ENCODE measurements at regions not wholly inside any gene's neighbourhood (a gene's known extent, or its start where the extent isn't known, plus 50 kb on each side); places are given as distances from the start of the nearest gene placed in this dataset.

DNA sequence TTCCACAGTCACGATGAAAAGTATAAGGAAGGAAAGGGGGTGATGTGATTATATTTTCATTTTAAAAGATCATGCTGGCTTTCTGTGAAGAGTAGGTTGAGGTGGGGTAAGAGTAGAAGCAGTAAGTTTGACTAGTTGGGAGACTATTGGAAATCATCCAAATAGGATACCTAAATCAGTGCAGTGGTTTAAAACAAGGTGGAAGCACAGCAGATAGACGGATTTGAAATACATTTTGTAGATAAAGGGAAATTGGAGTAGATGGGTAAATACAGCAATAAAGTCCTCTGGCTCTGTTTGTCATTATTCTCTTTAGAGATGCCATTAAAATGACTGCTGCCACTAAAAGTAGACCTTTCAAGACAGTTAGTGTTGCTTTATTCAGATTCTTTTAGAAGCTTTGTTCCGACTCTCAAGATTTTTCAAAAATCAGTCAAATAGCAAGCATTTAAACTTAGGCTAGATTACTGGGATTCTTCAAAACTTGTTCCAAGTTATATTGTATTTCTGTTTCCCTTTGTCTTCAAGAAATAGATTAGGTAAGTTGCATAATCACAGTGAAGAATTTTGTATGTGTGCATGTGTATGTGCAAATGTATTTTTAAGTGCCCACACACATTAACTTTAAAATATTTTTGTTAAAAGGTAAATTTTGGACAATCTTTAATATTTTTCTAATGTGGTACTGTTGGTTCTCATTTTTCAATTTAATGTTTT lies 61.7 kb upstream of the DTNA start:
- CTCF ChIA-PET = no interaction called here

DNA sequence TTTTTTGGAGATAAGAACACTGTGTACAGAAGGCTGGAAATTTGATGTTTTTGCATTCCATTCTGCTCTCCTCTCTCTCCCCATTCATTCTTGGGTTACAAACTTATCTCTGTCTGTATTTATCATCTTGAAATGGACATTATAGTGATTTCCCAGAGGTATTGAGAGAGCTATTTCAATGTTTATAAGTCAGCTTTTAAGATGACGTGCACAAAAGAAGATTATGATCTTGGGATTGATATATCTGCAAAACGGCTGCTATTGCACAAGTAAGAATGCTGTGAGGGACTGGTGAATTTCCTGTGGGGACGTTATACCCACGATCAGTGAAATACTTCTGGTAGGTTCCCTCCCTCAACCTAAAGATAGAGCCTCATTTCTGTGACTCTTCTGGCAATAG lies 61.0 kb upstream of the DTNA start:
- Mint-ChIP-seq H3K27me3 (peaks cover 2 to 21% of the 10 kb centered on the region in 2 donors), H3K36me3 (no peaks in the 10 kb centered on the region), H3K4me3 (no peak overlapping the region), H3K9me3 (no peaks in the 10 kb centered on the region), H3K4me1 (no peaks in the 10 kb centered on the region), H3K27ac (no peak overlapping the region)
- no peak for DNase-seq
- Histone ChIP-seq H3K36me3 (ENCODE audit: control insufficient read depth in 2 of 2, extremely low read depth in 1 of 2, insufficient read depth in 1 of 2, low read length in 1 of 2) (no peaks in the 10 kb centered on the region), H3K4me1 (ENCODE audit: control insufficient read depth in 1 of 2, extremely low read depth in 1 of 2, insufficient read depth in 2 of 2, low read length in 2 of 2) (peaks cover 0 to 2% of the 10 kb centered on the region in 2 experiments), H3K27me3 (replicated peaks in 1 of 2; ENCODE audit: control insufficient read depth in 2 of 2, extremely low read depth in 1 of 2, insufficient read depth in 2 of 2, low read length in 1 of 2) (no peaks in the 10 kb centered on the region), H3K9me3 (no peaks in the 10 kb centered on the region), H3K27ac (ENCODE audit: low read length) (no peak overlapping the region), H3K4me3 (ENCODE audit: control insufficient read depth in 1 of 2, extremely low read depth in 1 of 2, low read length in 1 of 2) (no peak overlapping the region)
- CTCF ChIA-PET = no interaction called here
- ATAC-seq (replicated peaks in 1 of 4) = no peak
- POLR2A ChIA-PET = no interaction called here
- WGBS (ENCODE audit: insufficient coverage) = 20% methylated on average over 1 of the region's 4 CpGs

More for the DNA sequence above, 61.7 kb upstream of the DTNA start:
- Histone ChIP-seq H3K4me3 (ENCODE audit: control insufficient read depth in 1 of 2, extremely low read depth in 1 of 2, low read length in 1 of 2) (no peak overlapping the region), H3K9me3 (no peaks in the 10 kb centered on the region), H3K36me3 (ENCODE audit: control insufficient read depth in 2 of 2, extremely low read depth in 1 of 2, insufficient read depth in 1 of 2, low read length in 1 of 2) (no peaks in the 10 kb centered on the region), H3K27me3 (replicated peaks in 1 of 2; ENCODE audit: control insufficient read depth in 2 of 2, extremely low read depth in 1 of 2, insufficient read depth in 2 of 2, low read length in 1 of 2) (no peaks in the 10 kb centered on the region), H3K4me1 (ENCODE audit: control insufficient read depth in 1 of 2, extremely low read depth in 1 of 2, insufficient read depth in 2 of 2, low read length in 2 of 2) (peaks cover 0 to 2% of the 10 kb centered on the region in 2 experiments), H3K27ac (ENCODE audit: low read length) (no peak overlapping the region)
- DNase-seq (no peak), ATAC-seq (replicated peaks in 1 of 4) (no peak)
- POLR2A ChIA-PET = no interaction called here
- no peaks in the 10 kb centered on the region for H3K36me3 Mint-ChIP-seq
- WGBS (ENCODE audit: insufficient coverage) = 100% methylated on average over 1 of the region's 3 CpGs
- H3K4me1 Mint-ChIP-seq = no peaks in the 10 kb centered on the region
- no peaks in the 10 kb centered on the region for H3K9me3 Mint-ChIP-seq
- H3K4me3 Mint-ChIP-seq = no peak overlapping the region
- H3K27ac Mint-ChIP-seq = no peak overlapping the region
- H3K27me3 Mint-ChIP-seq = peaks cover 2 to 21% of the 10 kb centered on the region in 2 donors

GRCh38 chr18:34650121-34650545 lies 60.0 kb upstream of the DTNA start:
- WGBS (ENCODE audit: insufficient coverage) = 63% methylated on average over 3 of the region's 5 CpGs
- CTCF ChIA-PET = interaction anchor here in 1 of 2 donors (0.6 kb wide), 1 partner anchor 131 kb away, joined by 3 read pairs; no protein-coding TSS in a partner anchor
- Mint-ChIP-seq H3K4me3 (no peak overlapping the region), H3K36me3 (no peaks in the 10 kb centered on the region), H3K9me3 (no peaks in the 10 kb centered on the region), H3K27ac (no peak overlapping the region), H3K27me3 (peaks cover 2 to 21% of the 10 kb centered on the region in 2 donors), H3K4me1 (no peaks in the 10 kb centered on the region)
- Histone ChIP-seq H3K4me3 (ENCODE audit: control insufficient read depth in 1 of 2, extremely low read depth in 1 of 2, low read length in 1 of 2) (no peak overlapping the region), H3K36me3 (ENCODE audit: control insufficient read depth in 2 of 2, extremely low read depth in 1 of 2, insufficient read depth in 1 of 2, low read length in 1 of 2) (no peaks in the 10 kb centered on the region), H3K9me3 (no peaks in the 10 kb centered on the region), H3K4me1 (ENCODE audit: control insufficient read depth in 1 of 2, extremely low read depth in 1 of 2, insufficient read depth in 2 of 2, low read length in 2 of 2) (peaks cover 0 to 2% of the 10 kb centered on the region in 2 experiments), H3K27ac (ENCODE audit: low read length) (no peak overlapping the region), H3K27me3 (replicated peaks in 1 of 2; ENCODE audit: control insufficient read depth in 2 of 2, extremely low read depth in 1 of 2, insufficient read depth in 2 of 2, low read length in 1 of 2) (no peaks in the 10 kb centered on the region)
- DNase-seq (no peak), ATAC-seq (replicated peaks in 1 of 4) (no peak)
- POLR2A ChIA-PET = no interaction called here

DNA sequence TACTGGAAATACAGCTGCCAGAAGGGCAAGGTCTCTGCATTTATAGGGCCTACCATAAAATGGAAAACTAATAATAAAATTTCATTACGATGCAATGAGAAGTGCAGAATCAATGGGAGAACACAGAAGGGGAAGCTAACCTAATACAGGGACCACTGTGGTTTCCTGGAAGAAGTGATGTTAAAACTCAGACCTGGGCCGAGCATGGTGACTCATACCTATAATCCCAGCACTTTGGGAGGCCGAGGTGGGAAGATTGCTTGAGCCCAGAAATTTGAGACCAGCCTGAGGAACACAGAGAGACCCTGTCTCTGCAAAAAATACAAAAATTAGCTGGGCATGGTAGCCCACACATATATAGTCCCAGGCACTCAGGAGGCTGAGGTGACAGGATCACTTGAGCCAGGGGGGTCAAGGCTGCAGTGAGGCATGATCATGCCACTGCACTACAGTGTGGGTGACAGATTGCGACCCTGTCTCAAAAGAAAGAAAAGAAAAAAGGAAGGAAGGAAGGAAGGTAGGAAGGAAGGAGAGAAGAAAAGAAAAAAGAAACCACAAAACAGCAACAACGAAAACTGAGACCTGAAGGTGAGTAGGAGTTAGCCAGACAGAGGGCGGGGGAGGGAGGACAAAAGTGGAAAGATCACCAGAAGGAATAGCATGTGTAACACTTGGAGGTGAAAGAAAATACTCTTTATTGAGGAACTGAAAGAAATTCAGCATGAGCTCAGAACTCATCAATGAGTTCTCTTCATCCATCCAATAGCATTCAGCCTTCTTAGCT lies 58.3 kb upstream of the DTNA start:
- no peak overlapping the region for H3K27ac Mint-ChIP-seq
- no peaks in the 10 kb centered on the region for H3K36me3 Mint-ChIP-seq
- POLR2A ChIA-PET = no interaction called here
- H3K27me3 ChIP-seq (replicated peaks in 1 of 2; ENCODE audit: control insufficient read depth in 2 of 2, extremely low read depth in 1 of 2, insufficient read depth in 2 of 2, low read length in 1 of 2) = no peaks in the 10 kb centered on the region
- no peaks in the 10 kb centered on the region for H3K9me3 ChIP-seq
- no peak for DNase-seq
- ATAC-seq (replicated peaks in 1 of 4) = no peak
- no peaks in the 10 kb centered on the region for H3K4me1 Mint-ChIP-seq
- no peaks in the 10 kb centered on the region for H3K36me3 ChIP-seq (ENCODE audit: control insufficient read depth in 2 of 2, extremely low read depth in 1 of 2, insufficient read depth in 1 of 2, low read length in 1 of 2)
- H3K9me3 Mint-ChIP-seq = no peaks in the 10 kb centered on the region
- no peak overlapping the region for H3K4me3 Mint-ChIP-seq
- no peak overlapping the region for H3K27ac ChIP-seq (ENCODE audit: low read length)
- WGBS (ENCODE audit: insufficient coverage) = no CpG with 5 or more reads among the region's 6 CpGs
- H3K4me1 ChIP-seq (ENCODE audit: control insufficient read depth in 1 of 2, extremely low read depth in 1 of 2, insufficient read depth in 2 of 2, low read length in 2 of 2) = peaks cover 0 to 2% of the 10 kb centered on the region in 2 experiments
- CTCF ChIA-PET = interaction anchor here in 1 of 2 donors (0.8 kb wide), 1 partner anchor 258 kb away, joined by 3 read pairs; no protein-coding TSS in a partner anchor
- no peak overlapping the region for H3K4me3 ChIP-seq (ENCODE audit: control insufficient read depth in 1 of 2, extremely low read depth in 1 of 2, low read length in 1 of 2)
- H3K27me3 Mint-ChIP-seq = peaks cover 2 to 21% of the 10 kb centered on the region in 2 donors

DNA sequence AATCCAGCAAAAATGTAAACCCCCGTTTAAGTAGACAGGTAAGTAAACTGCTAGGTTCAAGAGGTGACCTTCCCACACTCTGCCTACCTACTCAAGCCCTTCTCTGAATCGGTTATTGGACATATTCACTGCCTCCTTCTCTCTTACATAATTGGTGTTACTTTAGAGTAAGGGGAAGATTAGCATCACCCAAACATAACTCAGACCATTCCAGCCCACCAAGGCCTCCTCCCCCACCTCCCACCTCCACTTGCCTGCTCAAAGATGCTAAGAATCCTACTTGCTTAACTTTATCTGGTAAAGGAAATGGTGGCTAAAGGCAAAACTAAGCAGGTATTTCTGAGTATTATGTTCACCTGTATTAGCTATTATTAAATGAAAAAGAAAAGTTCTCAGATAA lies 55.0 kb upstream of the DTNA start:
- Histone ChIP-seq H3K27ac (ENCODE audit: low read length) (no peak overlapping the region), H3K4me3 (ENCODE audit: control insufficient read depth in 1 of 2, extremely low read depth in 1 of 2, low read length in 1 of 2) (no peak overlapping the region), H3K9me3 (no peaks in the 10 kb centered on the region), H3K27me3 (replicated peaks in 1 of 2; ENCODE audit: control insufficient read depth in 2 of 2, extremely low read depth in 1 of 2, insufficient read depth in 2 of 2, low read length in 1 of 2) (no peaks in the 10 kb centered on the region), H3K36me3 (ENCODE audit: control insufficient read depth in 2 of 2, extremely low read depth in 1 of 2, insufficient read depth in 1 of 2, low read length in 1 of 2) (no peaks in the 10 kb centered on the region), H3K4me1 (ENCODE audit: control insufficient read depth in 1 of 2, extremely low read depth in 1 of 2, insufficient read depth in 2 of 2, low read length in 2 of 2) (peaks cover 0 to 2% of the 10 kb centered on the region in 2 experiments)
- no peak overlapping the region for H3K27ac Mint-ChIP-seq
- H3K9me3 Mint-ChIP-seq = no peaks in the 10 kb centered on the region
- H3K4me3 Mint-ChIP-seq = no peak overlapping the region
- ATAC-seq (replicated peaks in 1 of 4) (no peak), DNase-seq (no peak)
- H3K27me3 Mint-ChIP-seq = peaks cover 9 to 21% of the 10 kb centered on the region in 2 donors
- no peaks in the 10 kb centered on the region for H3K4me1 Mint-ChIP-seq
- WGBS (ENCODE audit: insufficient coverage) = no CpG with 5 or more reads among the region's 2 CpGs
- POLR2A ChIA-PET = no interaction called here
- CTCF ChIA-PET = no interaction called here
- no peaks in the 10 kb centered on the region for H3K36me3 Mint-ChIP-seq

GRCh38 chr18:34657860-34658500 lies 52.1 kb upstream of the DTNA start:
- WGBS (ENCODE audit: insufficient coverage) = 80% methylated on average over 3 of the region's 4 CpGs
- no peak overlapping the region for H3K4me3 ChIP-seq (ENCODE audit: control insufficient read depth in 1 of 2, extremely low read depth in 1 of 2, low read length in 1 of 2)
- H3K4me1 ChIP-seq (ENCODE audit: control insufficient read depth in 1 of 2, extremely low read depth in 1 of 2, insufficient read depth in 2 of 2, low read length in 2 of 2) = no peaks in the 10 kb centered on the region
- no peaks in the 10 kb centered on the region for H3K36me3 ChIP-seq (ENCODE audit: control insufficient read depth in 2 of 2, extremely low read depth in 1 of 2, insufficient read depth in 1 of 2, low read length in 1 of 2)
- Mint-ChIP-seq H3K27ac (no peak overlapping the region), H3K27me3 (peaks cover 11 to 17% of the 10 kb centered on the region in 2 donors), H3K9me3 (peaks cover 0 to 4% (median 0%) of the 10 kb centered on the region in 3 donors), H3K36me3 (no peaks in the 10 kb centered on the region), H3K4me1 (no peaks in the 10 kb centered on the region), H3K4me3 (no peak overlapping the region)
- H3K9me3 ChIP-seq = no peaks in the 10 kb centered on the region
- H3K27ac ChIP-seq (ENCODE audit: low read length) = no peak overlapping the region
- no peaks in the 10 kb centered on the region for H3K27me3 ChIP-seq (replicated peaks in 1 of 2; ENCODE audit: control insufficient read depth in 2 of 2, extremely low read depth in 1 of 2, insufficient read depth in 2 of 2, low read length in 1 of 2)
- ChIA-PET POLR2A (no interaction called here), CTCF (interaction anchor here in 1 of 2 donors (0.6 kb wide), 2 partner anchors 16 to 19 kb away, joined by 3 read pairs; no protein-coding TSS in a partner anchor)
- no peak for ATAC-seq (replicated peaks in 1 of 4)
- no peak for DNase-seq

Data from T-cell (primary cell).